SK-N-SH treated with all-trans-retinoic acid at 6 μM for 48 hours (cell line): ENCODE measurements at regions not wholly inside any gene's neighbourhood (a gene's known extent, or its start where the extent isn't known, plus 50 kb on each side); places are given as distances from the start of the nearest gene placed in this dataset.

Experiments used
- BACH2 ChIP-seq: fragments of 250-450 bp; sonication (Bioruptor Pico); IDR thresholded peaks from 2 replicates; pipeline ENCODE4 v1.9.0; 2021; ENCODE audit warnings: mild to moderate bottlenecking, borderline replicate concordance
- PPARA ChIP-seq: fragments of 250-450 bp; sonication (Bioruptor Pico); IDR thresholded peaks from 2 replicates; pipeline ENCODE4 v1.5.0; 2020; ENCODE audit warnings: mild to moderate bottlenecking, borderline replicate concordance
- ZNF8 ChIP-seq: fragments of 450-650 bp; formaldehyde crosslinking; IDR thresholded peaks from 2 replicates; pipeline ENCODE4 v1.5.0; 2020; ENCODE audit warnings: mild to moderate bottlenecking, moderate library complexity

GRCh38 chr15:69729167-69729748 lies 276.6 kb downstream of the RPLP1 start:
- no peak for TF ChIP-seq ZNF8 (CRISPR knock-in tag)
- no peak for TF ChIP-seq PPARA
- TF ChIP-seq BACH2 (CRISPR knock-in tag), result no peak
